K562 (cell line): ENCODE measurements at regions not wholly inside any gene's neighbourhood (a gene's known extent, or its start where the extent isn't known, plus 50 kb on each side); places are given as distances from the start of the nearest gene placed in this dataset.

Source experiments
- ATAC-seq: fragments of 200-7000 bp; cut with Tn5 transposase; 3 replicates; pipeline ENCODE4 v1.9.1; 2020; ENCODE audit warnings: moderate library complexity
- BruUV-seq: library from RNA; stranded (reverse); fragments of 400-500 nt; replicated peaks from 2 replicates; lab custom pipeline; 2021; lab: Mats Ljungman, UMichigan
- CTCF ChIA-PET: fragments of 300-600 bp; formaldehyde crosslinking; extraction: SDS; loops from one replicate; lab custom pipeline; 2021; ENCODE audit warnings: low intra/inter-chr PET ratio; lab: Yijun Ruan, JAX
- POLR2A ChIA-PET: fragments of 300-600, 350-650 bp; sonication (Branson Sonifier 250); formaldehyde crosslinking; extraction: SDS; loops from one replicate; lab custom pipeline; 2021; ENCODE audit warnings: antibody characterized with exemption, inconsistent platforms; lab: Yijun Ruan, JAX
- DNase-seq, 4 experiments: peaks; one replicate each; pipeline versions ENCODE4 v3.0.0 to v3.0.0-alpha.2; 2011 to 2018; ENCODE audit warnings: low spot score in 3 of 4, mixed read lengths in 3 of 4; ENCODE audit errors: extremely low read depth in 1 of 4
- FAIRE-seq: peaks from 2 replicates; lab custom pipeline; 2011; peaks lifted over from hg19 to GRCh38; lab: Jason Lieb, UNC
- H2AFZ ChIP-seq: 2 replicates; pipeline ENCODE4 v1.6.0; 2011; ENCODE audit warnings: low read depth, low read length, control low read depth, inconsistent platforms
- H3K27ac ChIP-seq: fragments of 200-600 bp; 3 replicates; pipeline ENCODE4 v1.8.0; 2011; ENCODE audit warnings: low read depth, mild to moderate bottlenecking, control low read depth, inconsistent platforms, low read length, moderate library complexity, mixed read lengths; ENCODE audit errors: extremely low read depth
- H3K27me3 ChIP-seq, 2 experiments: fragments of 300-600 bp in 1 of 2; 2 replicates in 1 of 2; 3 replicates in 1 of 2; pipeline versions ENCODE4 v1.6.0 to v1.8.0; 2011; ENCODE audit warnings: inconsistent platforms in 2 of 2, low read length in 2 of 2, mild to moderate bottlenecking in 1 of 2, mixed read lengths in 1 of 2, moderate library complexity in 1 of 2; ENCODE audit not compliant: control insufficient read depth in 2 of 2, insufficient read depth in 2 of 2
- H3K36me3 ChIP-seq: fragments of 300-600 bp; 3 replicates; pipeline ENCODE4 v1.8.0; 2011; ENCODE audit warnings: mild to moderate bottlenecking, low read length, inconsistent platforms; ENCODE audit not compliant: control insufficient read depth, insufficient read depth
- H3K4me1 ChIP-seq, 2 experiments: fragments of 200-600 bp in 1 of 2; replicated peaks in 1 of 2; 2 replicates in 1 of 2; 3 replicates in 1 of 2; pipeline versions ENCODE4 v1.5.1 to v1.8.0; 2011; ENCODE audit warnings: inconsistent platforms in 2 of 2, low read length in 2 of 2, mild to moderate bottlenecking in 1 of 2, mixed read lengths in 1 of 2, moderate library complexity in 1 of 2; ENCODE audit not compliant: control insufficient read depth in 2 of 2, insufficient read depth in 2 of 2
- H3K4me2 ChIP-seq: 2 replicates; pipeline ENCODE4 v1.6.1; 2011; ENCODE audit warnings: low read length, control low read depth, inconsistent platforms, mixed read lengths; ENCODE audit not compliant: insufficient read depth
- H3K4me3 ChIP-seq: fragments of 200-600 bp; sonication (generic), shearing (Covaris generic); 2 replicates; pipeline ENCODE4 v1.5.1; 2016; ENCODE audit warnings: control low read depth, inconsistent platforms
- H3K79me2 ChIP-seq: fragments of 200-600 bp; 3 replicates; pipeline ENCODE4 v1.8.0; 2011; ENCODE audit warnings: low read length, inconsistent platforms; ENCODE audit not compliant: control insufficient read depth, insufficient read depth
- H3K9ac ChIP-seq, 2 experiments: 2 replicates each; pipeline versions ENCODE4 v1.6.0 to v1.6.1; 2011; ENCODE audit warnings: low read depth in 2 of 2, low read length in 2 of 2, control low read depth in 1 of 2, inconsistent platforms in 1 of 2, mild to moderate bottlenecking in 1 of 2, mixed read lengths in 1 of 2; ENCODE audit not compliant: insufficient read depth in 1 of 2
- H3K9me1 ChIP-seq: one replicate; pipeline ENCODE4 v1.6.0; 2011; ENCODE audit warnings: inconsistent platforms, mild to moderate bottlenecking, low read length, moderate library complexity; ENCODE audit not compliant: control insufficient read depth, insufficient read depth
- H3K9me3 ChIP-seq: replicated peaks from 2 replicates; pipeline ENCODE4 v1.5.1; 2011; ENCODE audit warnings: low read depth, low read length, inconsistent platforms; ENCODE audit not compliant: control insufficient read depth, insufficient read depth
- H4K20me1 ChIP-seq: replicated peaks from 2 replicates; pipeline ENCODE4 v1.6.1; 2011; ENCODE audit warnings: low read length, inconsistent platforms, mixed read lengths; ENCODE audit not compliant: control insufficient read depth, insufficient read depth
- BDP1 ChIP-seq: IDR thresholded peaks from 3 replicates; pipeline ENCODE4 v1.6.1; 2011; ENCODE audit not compliant: insufficient read length, insufficient read depth
- BHLHE40 ChIP-seq: IDR thresholded peaks from 2 replicates; pipeline ENCODE4 v1.6.1; 2011; ENCODE audit warnings: low read length, improper control_type of control experiment
- HCFC1 ChIP-seq: IDR thresholded peaks from 2 replicates; pipeline ENCODE4 v1.6.1; 2012; ENCODE audit warnings: low read depth, low read length, improper control_type of control experiment
- SMARCA4 ChIP-seq: fragments of 450-650 bp; IDR thresholded peaks from 2 replicates; pipeline ENCODE4 v1.6.1; 2016
- TFAM ChIP-seq: fragments of 250-450 bp; sonication (Bioruptor Pico); conservative IDR thresholded peaks from 2 replicates; pipeline ENCODE4 v1.5.0; 2021; ENCODE audit warnings: mild to moderate bottlenecking, moderate library complexity
- ZNF124 ChIP-seq: sonication (generic); formaldehyde crosslinking; IDR thresholded peaks from 2 replicates; pipeline ENCODE4 v1.8.1; 2022; ENCODE audit warnings: missing genetic modification reagents
- ZNF668 ChIP-seq: fragments of 250-450 bp; sonication (Bioruptor Pico); IDR thresholded peaks from 2 replicates; pipeline ENCODE4 v1.8.0; 2022; ENCODE audit warnings: mild to moderate bottlenecking, inconsistent platforms
- ZNF76 ChIP-seq: fragments of 250-450 bp; sonication (Bioruptor Pico); IDR thresholded peaks from 2 replicates; pipeline ENCODE4 v1.4.0; 2020; ENCODE audit warnings: mild to moderate bottlenecking, moderate library complexity, borderline replicate concordance
- WGBS: fragments of 100-300 bp; shearing (Covaris generic); methylation state at CpG from one replicate; pipeline ENCODE4 v1.1.6; 2016; ENCODE audit warnings: low coverage, mixed read lengths; ENCODE audit not compliant: insufficient coverage; ENCODE audit errors: missing lambda C conversion rate; 5-methylcytosine and 5-hydroxymethylcytosine counted together
- in situ Hi-C: fragments of 300-500 bp; cut with MboI; formaldehyde crosslinking; loops from 4 replicates; pipeline ENCODE4 v1.15.0; 2018; ENCODE audit warnings: inconsistent platforms, mixed read lengths
- intact Hi-C: fragments of 100-400 bp; cut with micrococcal nuclease; formaldehyde crosslinking; loops from 2 replicates; pipeline ENCODE4 v1.14.2; 2022

- TF ChIP-seq ZNF668 (CRISPR knock-in tag) (no peak), ZNF124 (CRISPR knock-in tag) (no peak)
These were observed 84.7 kb upstream of the SLCO6A1 start (continued) for GRCh38 chr5:102583276-102584124.

- BruUV-seq, result no TSS peak
- Histone ChIP-seq H4K20me1 (no peaks in the 10 kb centered on the region), H3K4me3 (no peak overlapping the region), H2AFZ (no peak overlapping the region), H3K4me1 (no peaks in the 10 kb centered on the region), H3K9me1 (no peaks in the 10 kb centered on the region), H3K27me3 (no peaks in the 10 kb centered on the region), H3K9me3 (no peaks in the 10 kb centered on the region), H3K9ac (no peak overlapping the region), H3K4me2 (no peak overlapping the region), H3K79me2 (no peaks in the 10 kb centered on the region), H3K36me3 (no peaks in the 10 kb centered on the region), H3K27ac (no peak overlapping the region)
- in situ Hi-C loops (no loop called here), intact Hi-C loops (no loop called here)
- DNase-seq (no peak), ATAC-seq (no peak), FAIRE-seq (no peak)
- ChIA-PET POLR2A (no interaction called here), CTCF (no interaction called here)
- WGBS, result 0% methylated on average over 2 of the region's 2 CpGs
- no peak for TF ChIP-seq HCFC1
- no peak for TF ChIP-seq TFAM
- TF ChIP-seq BDP1, result no peak
- TF ChIP-seq ZNF76, result no peak
- no peak for TF ChIP-seq BHLHE40
- TF ChIP-seq SMARCA4, result no peak
These were observed 90.9 kb upstream of the SLCO6A1 start for GRCh38 chr5:102589661-102590060.
